ENCODE measurements at regions not wholly inside any gene's neighbourhood (a gene's known extent, or its start where the extent isn't known, plus 50 kb on each side); places are given as distances from the start of the nearest gene placed in this dataset.

DNA sequence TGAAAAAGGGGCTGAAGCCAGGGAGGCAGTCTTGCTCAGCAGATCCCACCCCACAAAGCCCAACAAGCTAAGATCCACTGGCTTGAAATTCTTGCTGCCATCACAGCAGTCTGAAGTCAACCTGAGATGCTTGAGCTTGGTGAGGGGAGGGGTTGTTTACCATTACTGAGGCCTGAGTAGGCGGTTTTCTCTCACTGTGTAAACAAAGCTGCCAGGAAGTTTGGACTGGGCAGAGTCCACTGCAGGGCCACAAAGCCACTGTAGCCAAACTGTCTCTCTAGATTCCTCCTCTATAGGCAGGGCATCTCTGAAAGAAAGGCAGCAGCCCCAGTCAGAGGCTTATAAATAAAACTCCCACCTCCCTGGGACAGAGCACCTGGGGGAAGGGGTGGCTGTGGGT is 746.1 kb upstream of the LRRC4C start:
- no peak for DNase-seq

DNA sequence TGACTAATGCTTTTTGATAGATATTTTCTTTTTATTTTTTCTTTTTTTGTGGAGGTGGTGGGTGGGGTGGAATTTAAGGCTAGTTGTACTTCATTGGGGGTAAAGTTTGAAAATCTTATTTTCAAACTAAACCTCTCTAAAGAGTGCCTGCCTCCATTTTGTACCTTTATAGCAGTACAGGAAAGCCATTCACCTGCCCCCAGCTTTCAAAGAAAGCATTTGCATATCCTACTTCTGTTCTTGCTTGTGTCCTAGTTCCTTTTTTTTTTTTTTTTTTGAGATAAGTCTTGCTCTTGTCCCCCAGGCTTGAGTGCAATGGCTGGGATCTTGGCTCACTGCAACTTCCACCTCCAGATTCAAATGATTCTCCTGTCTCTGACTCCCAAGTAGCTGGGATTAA is 766.2 kb upstream of the LRRC4C start:
- DNase-seq, result no peak

DNA sequence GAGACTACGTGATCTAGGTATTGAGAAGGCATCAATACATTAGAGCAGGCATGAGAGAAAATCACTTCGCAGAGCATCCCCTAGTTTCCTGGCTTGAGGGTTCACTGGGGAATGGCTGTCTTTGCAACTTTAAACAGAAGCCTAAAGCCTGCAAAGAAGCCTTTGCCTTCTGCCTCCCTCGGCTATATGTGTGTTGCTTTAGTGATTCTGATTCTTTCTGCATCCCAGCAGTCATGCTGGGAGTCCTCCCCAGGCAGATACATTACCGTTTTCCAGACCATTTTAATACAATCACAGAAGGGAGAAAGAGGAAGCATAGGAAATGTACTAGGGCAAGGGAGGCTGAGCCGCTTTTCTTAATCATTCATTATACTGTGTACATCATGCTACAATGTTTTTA is 773.2 kb upstream of the LRRC4C start:
- no peak for DNase-seq

DNA sequence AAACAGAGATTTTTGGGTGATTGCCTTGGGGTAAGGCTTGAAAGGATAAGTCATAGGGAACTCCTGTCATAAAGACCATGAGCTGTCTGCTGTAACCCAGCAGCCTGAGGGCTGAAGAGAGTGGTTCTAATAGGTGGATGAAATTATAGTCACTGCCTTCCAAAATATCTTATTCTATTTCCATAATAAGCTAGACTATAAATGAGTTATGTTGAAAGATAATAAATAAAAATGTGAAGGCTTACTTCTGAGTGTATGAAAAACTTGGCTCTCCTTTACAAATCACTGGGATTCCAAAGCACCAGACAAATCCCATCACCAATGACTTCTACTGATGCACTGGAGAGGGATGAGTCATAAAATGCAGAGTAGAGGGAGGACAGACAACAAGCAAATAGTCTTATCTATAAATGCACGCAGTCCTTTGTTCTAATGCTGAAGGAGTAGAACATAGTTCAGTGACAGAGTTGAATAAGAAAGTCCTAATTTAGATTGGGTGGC is 775.0 kb upstream of the LRRC4C start:
- DNase-seq, result no peak

DNA sequence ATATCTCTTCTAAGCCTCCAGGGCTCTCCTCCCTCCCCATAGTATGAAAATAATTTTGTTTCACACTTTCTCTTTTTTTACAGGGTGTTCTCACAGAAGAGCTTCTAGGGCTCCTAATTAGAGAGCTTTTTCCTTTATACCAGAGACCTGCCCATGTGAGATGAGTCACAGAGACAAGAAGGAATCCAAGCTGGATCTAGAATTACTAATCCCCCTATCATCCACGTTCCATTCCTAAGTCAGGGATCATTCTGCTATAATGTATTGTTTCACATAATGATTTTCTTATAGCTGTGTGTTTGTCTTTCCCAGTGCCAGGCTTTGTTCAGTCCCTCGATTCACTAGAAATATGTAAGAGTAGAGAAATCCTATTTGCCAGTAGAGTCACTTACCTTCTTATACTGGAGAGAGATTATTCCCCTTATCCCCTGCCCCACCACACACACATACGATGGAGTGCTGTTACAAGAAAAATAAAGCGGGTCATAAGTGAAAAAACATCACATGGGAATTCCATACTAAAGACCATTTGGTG is 778.3 kb upstream of the LRRC4C start:
- no peak for DNase-seq

DNA sequence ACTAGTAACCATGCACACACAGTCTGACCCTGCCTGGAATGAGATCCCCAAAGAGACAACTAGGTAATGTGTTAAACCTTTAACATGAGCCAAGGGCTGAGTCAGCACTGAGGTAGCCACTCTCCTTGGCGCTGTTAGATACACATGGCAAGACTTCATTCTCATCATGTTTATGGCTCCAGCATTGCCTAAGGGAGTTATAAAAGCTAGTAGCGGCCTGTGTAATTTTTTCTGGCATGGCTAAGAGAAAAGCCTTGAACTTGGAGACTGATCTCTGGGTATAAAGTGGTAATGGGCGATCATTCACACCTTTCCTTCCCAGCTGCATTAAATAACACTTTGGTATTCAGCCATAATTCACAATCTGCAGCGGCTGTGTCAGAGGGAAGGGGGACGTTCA is 779.7 kb upstream of the LRRC4C start:
- peak; percentile 56 for DNase-seq

DNA sequence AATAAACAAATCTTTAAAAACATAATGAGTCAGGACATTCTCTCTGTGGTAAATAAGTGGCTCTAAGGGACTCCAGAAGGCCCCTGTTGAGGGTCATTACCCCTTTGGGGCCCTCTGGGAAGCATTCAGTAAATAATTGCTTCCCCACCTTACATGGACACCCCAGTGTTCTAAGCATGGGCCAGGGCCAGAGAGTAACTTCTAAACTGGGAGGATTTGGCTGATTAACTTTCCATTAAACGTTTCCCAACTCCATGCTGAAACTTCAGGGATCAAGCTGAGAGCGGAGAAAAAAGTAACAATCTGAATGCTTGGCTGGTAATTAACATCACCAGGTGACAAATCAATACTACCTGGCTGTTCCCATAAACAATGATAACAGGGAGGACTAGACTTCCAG is 783.9 kb upstream of the LRRC4C start:
- no peak for DNase-seq

DNA sequence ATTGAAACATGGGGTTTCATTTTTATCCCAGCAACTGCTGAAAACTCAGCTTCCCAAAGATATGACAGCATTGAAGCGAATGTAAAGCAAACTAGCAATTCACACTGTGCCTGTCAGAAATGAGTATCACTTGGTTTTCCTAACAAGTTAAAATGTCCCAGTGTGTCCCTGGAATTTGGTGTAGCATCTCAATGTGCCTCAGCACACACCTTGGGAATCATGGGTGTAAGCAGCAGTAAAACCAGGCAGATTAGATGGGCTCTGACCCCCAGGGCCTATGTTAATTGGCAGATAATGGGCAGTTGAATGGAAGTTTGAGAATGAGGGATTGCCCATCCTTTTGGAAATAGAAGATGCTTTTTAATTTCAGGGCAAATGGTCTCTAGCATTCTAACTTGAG is 784.9 kb upstream of the LRRC4C start:
- no peak for DNase-seq

DNA sequence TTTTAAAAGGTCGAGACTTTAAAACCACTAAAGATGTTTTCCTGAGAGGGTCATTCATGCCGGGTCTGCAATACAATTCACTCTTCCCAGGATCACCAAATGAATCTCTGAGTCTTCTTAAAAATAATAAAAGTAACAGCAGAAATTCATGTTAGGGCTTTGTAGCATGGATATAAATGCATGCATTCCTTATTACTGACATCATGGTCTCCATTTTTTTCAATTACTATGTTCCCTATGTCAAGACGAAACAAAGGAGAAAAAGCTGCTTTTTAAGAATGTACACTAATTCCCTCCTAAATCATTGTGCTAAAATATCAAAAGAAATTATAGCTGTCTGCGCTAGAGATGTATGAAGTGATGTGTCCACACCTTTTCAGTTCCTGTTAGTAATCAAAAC is 789.9 kb upstream of the LRRC4C start:
- no peak for DNase-seq

DNA sequence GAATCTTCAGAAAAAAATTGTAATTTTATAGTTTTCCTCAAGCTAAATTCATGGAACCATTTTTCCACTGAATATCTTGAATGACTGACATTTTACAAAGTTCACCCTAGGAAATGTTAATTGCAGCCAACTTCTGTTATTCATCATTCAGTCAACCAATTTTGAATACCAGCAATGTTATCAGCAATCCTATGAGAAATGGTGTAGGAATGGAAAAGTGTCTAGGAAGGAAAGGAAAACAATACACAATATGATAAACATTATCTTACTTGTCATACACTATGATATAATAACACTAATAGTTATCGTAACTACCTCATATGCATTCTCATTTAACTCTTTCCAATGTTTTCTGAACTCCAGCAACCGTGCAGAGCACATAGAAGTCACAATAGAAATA is 790.5 kb upstream of the LRRC4C start:
- DNase-seq, result no peak

DNA sequence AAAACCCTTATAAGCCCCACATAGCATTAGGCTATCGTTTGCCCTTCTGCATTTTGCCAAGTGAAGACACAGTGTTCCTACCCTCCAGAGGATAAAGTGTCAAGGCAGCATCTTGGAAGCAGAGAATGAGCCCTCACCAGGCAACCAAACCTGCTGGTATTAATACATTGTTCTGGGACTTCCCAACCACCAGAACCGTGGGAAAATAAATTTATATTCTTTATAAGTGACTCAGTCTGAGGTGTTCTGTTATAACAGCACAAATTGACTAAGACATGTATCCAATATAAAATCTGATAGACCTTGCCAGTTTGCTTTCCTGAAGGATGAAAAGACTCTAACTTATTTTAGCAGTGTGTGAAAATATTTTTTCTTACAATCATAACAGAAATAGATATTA is 792.5 kb upstream of the LRRC4C start:
- DNase-seq, result no peak

DNA sequence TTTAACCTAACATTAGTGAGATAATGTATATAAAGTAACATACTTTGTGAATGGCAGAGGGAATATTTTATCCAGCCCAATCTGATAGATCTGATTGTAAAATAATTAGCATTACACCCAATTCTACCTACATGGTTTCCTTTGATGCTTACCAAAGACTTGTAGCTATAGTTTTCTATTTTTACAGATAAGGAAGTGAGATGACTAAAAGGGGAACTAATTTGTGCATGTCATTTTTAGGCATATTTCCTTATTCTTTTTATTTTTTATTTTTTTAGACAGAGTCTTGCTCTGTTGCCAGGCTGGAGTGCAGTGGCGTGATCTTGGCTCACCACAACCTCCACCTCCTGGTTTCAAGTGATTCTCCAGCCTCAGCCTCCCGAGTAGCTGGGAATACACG is 793.7 kb upstream of the LRRC4C start:
- no peak for DNase-seq

DNA sequence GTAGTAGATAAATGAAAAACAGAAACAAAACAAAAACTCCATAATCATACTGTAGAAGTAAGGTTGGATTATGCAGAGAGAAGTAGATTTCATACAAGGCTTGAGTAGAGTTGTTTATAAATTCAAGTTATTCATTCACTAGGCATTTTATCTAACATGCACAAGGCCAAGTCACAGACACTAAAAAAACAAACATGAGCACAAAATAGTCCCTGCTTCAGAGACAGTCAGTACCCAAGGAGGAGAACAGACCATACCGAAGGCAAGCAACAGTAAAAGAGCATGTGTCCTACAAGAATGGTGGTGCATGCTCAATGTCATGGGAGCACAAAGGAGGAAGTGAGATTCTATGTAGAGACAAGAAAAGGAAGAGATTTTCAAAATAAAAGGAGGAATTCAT is 796.5 kb upstream of the LRRC4C start:
- no peak for DNase-seq

DNA sequence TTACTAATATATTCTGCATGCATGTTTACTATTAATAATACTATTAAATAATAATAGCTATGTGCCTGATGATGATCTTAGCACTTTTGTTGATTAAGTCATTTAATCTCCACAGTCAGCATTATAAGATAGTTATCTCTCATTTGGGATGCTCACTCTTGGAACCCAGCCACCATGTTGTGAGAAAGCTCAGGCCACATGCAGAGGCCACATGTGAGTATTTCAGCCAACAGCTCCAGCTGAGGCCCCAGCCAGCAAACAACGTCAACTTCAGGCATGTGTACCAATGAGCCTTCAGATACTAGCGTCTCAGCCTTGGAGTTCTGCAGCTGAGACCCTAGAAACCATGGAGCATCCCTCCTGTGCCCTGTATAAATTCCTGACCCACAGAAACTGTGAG is 798.1 kb upstream of the LRRC4C start:
- no peak for DNase-seq

DNA sequence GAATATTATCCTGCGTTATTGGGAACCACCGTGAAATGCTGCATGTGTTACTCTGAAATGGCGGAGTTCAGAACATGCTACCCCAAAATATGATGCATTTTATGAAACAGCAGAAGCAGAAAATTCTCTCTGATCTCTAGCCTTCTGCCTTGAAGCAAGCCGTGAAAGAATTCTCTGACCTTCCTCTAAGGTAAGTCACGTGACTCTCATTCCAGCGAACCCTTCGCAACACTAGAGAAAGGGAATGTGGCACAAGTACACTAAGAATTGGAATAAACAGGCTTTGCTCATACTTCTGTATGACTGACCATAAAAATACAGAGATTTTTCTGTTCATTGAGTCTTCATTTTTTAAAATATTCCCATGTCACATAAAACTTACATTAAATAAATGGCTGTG is 805.6 kb upstream of the LRRC4C start:
- DNase-seq, result no peak

DNA sequence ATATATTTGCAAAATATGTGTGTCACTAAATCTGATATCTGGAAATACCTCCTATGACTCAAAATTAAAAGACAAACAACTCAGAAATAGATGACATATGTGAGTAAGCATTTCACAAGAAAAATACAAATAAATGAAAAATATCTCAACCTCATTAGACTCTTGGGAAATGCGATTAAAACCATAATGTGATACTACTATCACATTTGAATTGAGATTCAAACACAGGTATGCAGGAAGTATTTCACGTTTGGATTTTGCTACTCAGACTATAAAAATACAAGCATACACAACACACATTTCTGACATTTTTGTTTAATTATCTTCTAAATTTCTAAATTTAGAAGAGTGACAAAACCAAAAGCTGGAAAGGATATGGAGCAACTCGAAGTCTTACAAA is 811.9 kb upstream of the LRRC4C start:
- no peak for DNase-seq

DNA sequence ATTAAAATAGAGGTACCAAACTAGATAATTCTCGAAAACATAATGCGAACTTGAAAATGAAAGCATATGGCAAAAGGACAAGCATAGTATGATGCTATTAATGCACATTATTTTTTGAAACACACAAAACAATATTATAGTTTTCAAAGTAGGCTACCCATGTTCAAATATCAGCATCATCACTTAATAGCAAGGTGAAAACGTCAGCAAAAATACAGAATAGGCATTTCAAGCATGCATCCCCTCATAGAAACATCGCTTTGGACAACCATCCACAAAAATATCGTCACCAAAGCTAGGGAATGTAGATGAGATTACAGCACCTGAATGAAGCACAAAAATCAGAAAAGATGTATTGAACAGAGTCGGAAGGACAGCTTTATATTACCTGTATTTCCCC is 814.5 kb upstream of the LRRC4C start:
- DNase-seq, result no peak

DNA sequence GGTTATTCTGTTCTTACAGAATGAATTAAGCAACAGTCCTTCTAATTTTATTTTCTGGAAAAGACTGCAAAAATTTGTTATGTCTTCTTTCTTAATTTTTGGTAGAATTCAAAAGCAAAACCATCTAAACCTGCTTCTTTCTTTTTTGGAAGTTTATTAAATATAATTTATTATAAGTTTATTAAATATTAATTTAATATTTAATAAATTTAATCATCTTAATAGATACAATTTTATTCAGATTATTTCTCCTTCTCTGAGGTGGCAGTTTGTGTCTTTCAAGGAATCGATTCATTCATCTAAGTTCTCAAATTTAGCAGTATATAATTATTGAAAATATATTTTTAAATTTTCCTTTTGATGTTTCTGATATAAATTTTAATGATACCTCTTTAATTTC is 837.5 kb upstream of the LRRC4C start:
- DNase-seq, result no peak

DNA sequence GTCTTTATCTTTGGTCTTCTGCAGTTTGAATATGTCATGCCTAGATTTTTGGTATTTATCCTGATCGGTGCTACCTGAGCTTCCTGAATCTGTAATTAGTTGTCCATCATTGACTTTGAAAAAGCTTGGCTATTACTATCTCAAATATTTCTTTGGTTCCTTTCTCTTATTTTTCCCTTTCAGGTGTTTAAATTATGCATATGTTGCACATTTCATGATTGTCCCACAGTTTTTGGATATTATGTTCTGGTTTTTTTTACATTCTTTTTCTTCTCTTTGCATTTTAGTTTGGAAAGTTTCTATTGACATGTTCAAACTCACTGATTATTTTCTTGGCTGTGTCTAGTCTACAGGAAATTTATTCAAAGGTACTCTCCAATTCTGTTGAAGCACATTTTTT is 840.3 kb upstream of the LRRC4C start:
- no peak for DNase-seq

DNA sequence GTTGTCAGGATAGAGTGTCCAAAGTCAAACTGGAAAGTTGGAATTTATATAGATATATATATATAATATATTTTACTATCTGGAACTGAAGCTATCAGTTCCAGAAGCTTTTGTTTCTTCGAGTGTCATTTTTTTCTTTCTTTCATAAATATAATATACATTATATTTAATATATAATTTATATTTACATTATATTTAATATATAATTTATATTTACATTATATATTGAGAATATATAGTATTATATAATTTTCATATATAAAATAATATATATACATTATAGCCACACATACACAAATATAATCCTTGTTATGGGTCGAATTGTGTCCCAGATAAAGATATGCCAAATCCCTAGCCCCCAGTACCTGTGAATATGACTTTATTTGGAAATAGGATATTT is 842.3 kb upstream of the LRRC4C start:
- DNase-seq, result no peak

DNA sequence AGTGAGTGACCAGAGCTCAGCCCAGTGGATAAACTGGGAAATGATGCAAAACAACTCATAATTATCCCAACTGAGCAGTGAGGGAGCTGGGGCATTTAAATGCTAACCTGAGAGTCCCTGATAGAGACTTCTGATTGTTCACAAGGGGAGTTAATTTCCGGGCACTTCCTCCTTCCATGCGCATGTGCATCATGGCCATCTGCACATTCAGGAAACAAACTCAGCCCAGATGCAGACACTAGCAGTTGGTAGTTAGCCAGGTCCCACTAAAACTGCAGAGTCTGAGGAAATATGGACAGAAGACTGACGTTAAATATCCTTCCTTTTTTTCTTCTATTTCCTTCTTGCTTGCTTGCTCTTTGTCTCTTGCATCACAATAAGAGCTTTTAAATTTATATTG is 852.1 kb upstream of the LRRC4C start:
- DNase-seq, result peak; percentile 23

DNA sequence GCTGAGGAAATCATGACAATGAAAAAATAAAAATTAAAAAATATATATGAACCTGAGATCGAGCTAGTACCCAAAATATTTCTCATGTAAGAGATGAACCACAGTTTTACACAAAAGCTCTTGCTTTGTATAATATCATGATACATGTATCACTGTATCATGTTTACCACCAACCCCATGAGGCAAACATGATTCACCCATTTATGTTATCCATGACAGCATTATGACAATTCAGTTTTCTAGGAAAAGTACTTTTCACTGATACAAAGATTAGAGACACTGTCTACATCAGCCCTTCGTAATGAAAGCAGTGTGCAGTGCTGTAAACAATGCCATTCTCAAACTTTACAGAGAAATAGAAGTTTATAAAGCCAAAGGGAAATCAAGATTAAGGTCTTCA is 852.5 kb upstream of the LRRC4C start:
- DNase-seq, result no peak

DNA sequence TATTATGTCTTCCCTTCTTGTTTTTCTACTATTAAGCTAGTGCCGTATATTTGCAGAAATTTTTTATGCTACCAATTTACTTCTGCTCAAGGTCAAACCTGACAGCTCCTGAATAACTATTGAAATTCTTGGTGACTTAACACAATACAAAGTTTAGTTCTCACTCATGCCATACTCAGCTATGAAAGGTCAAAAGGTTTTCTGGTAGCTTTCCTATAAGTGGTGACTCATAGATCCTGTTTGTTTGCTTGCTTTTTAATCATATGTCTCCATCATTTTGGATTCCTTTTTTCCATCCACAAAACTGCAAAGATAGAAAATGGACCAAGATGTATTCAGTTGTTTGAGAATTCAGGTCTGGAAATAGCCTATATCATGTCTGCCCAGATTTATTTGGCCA is 855.8 kb upstream of the LRRC4C start:
- DNase-seq, result no peak

DNA sequence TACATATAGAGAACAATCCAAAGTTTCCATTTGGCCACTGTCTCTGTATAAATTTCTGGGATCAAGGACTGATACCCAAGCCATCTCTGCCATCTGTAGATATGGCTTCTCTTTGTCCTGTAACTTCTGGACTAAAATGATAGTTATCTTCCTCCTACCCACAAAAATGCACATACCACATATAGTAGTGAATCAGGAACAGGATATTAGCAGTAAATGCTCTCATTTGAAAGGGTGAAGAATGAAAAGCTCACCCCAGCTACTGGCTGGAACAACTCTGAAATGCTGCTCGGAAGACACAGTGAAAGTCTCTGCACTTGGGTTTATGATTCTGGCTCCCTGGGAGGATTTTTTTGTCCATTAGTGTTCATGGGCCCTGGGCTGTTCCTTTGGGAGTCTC is 856.4 kb upstream of the LRRC4C start:
- DNase-seq, result no peak

DNA sequence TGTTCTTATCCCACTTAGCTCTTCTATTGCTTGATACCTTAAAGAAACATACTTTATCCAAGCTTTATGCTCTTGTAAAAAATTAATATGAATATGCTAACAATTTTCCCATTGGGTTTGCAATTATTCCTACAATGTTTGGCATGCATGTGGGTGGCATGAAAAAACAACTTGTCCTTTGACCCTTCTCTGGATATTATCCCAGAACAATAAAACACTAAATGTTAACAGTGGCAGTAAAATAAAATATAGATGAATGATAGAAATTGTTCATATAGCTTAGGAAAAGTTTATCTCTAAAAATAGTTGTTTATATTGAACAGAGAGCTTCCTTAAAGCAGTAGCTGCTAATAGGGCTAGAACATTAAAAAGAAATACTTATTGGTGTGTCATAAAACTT is 860.5 kb upstream of the LRRC4C start:
- no peak for DNase-seq
